ACHN (cell line): ENCODE measurements at regions not wholly inside any gene's neighbourhood (a gene's known extent, or its start where the extent isn't known, plus 50 kb on each side); places are given as distances from the start of the nearest gene placed in this dataset.

Source experiments
- DNase-seq: peaks from one replicate; pipeline ENCODE4 v3.0.0-alpha.2; 2015
- in situ Hi-C: cut with HindIII; loops from 2 replicates; pipeline ENCODE4 v1.10.0; 2017; ENCODE audit warnings: low sequenced_read_pairs, low pct_ligation_motif_present, low pct_unique_long_range_greater_than_20kb

GRCh38 chr15:77854980-77855379 lies 222.3 kb upstream of the LINGO1 start:
- DNase-seq: no peak
- in situ Hi-C loops: no loop called here

- no peak for DNase-seq
- in situ Hi-C loops: no loop called here
Measured at GRCh38 chr15:77853910-77854309, 221.2 kb upstream of the LINGO1 start.

- in situ Hi-C loops: no loop called here
- no peak for DNase-seq
Measured at GRCh38 chr15:77853008-77853328, 220.3 kb upstream of the LINGO1 start.

- no peak for DNase-seq
- in situ Hi-C loops: no loop called here
Measured at GRCh38 chr15:77852241-77853007, 219.7 kb upstream of the LINGO1 start.

- in situ Hi-C loops: no loop called here
- DNase-seq: peak; percentile 91
Measured at GRCh38 chr15:77851691-77852090, 219.0 kb upstream of the LINGO1 start.

GRCh38 chr15:77851086-77851485 lies 218.4 kb upstream of the LINGO1 start:
- in situ Hi-C loops: no loop called here
- DNase-seq: no peak

- no peak for DNase-seq
- in situ Hi-C loops: no loop called here
Measured at GRCh38 chr15:77846986-77847385, 214.3 kb upstream of the LINGO1 start.

- in situ Hi-C loops: no loop called here
- DNase-seq: no peak
Measured at GRCh38 chr15:77846360-77846759, 213.6 kb upstream of the LINGO1 start.

- in situ Hi-C loops: no loop called here
- DNase-seq: no peak
Measured at GRCh38 chr15:77844798-77845446, 212.2 kb upstream of the LINGO1 start.

GRCh38 chr15:77843546-77843945 lies 210.8 kb upstream of the LINGO1 start:
- in situ Hi-C loops: no loop called here

GRCh38 chr15:77840991-77841775 lies 208.5 kb upstream of the LINGO1 start:
- DNase-seq: peak; percentile 70
- in situ Hi-C loops: no loop called here

More at GRCh38 chr15:77843546-77843945, 210.8 kb upstream of the LINGO1 start:
- no peak for DNase-seq

- in situ Hi-C loops: no loop called here
- DNase-seq: no peak
Measured at GRCh38 chr15:77839970-77840905, 207.5 kb upstream of the LINGO1 start.

- in situ Hi-C loops: no loop called here
- no peak for DNase-seq
Measured at GRCh38 chr15:77839456-77839855, 206.7 kb upstream of the LINGO1 start.

GRCh38 chr15:77838595-77838994 lies 205.9 kb upstream of the LINGO1 start:
- in situ Hi-C loops: no loop called here

GRCh38 chr15:77838061-77838460 lies 205.3 kb upstream of the LINGO1 start:
- in situ Hi-C loops: no loop called here
- DNase-seq: no peak

More at GRCh38 chr15:77838595-77838994, 205.9 kb upstream of the LINGO1 start:
- DNase-seq: no peak

GRCh38 chr15:77837649-77838025 lies 204.9 kb upstream of the LINGO1 start:
- DNase-seq: no peak
- in situ Hi-C loops: no loop called here

- no peak for DNase-seq
- in situ Hi-C loops: no loop called here
Measured at GRCh38 chr15:77836906-77837648, 204.4 kb upstream of the LINGO1 start.

- in situ Hi-C loops: no loop called here
- no peak for DNase-seq
Measured at GRCh38 chr15:77836121-77836692, 203.5 kb upstream of the LINGO1 start.
